H1 (cell line): ENCODE measurements at regions not wholly inside any gene's neighbourhood (a gene's known extent, or its start where the extent isn't known, plus 50 kb on each side); places are given as distances from the start of the nearest gene placed in this dataset.

Experiments
- CTCF ChIA-PET: fragments of 300-600 bp; sonication (Branson Sonifier 250); formaldehyde crosslinking; loops from one replicate; lab custom pipeline; 2021; ENCODE audit not compliant: partially characterized antibody; lab: Charles Lee
- POLR2A ChIA-PET: fragments of 300-600 bp; sonication (Branson Sonifier 250); formaldehyde crosslinking; loops from one replicate; lab custom pipeline; 2021; ENCODE audit warnings: inconsistent platforms; ENCODE audit not compliant: partially characterized antibody; lab: Charles Lee
- DNase-seq, 2 experiments: peaks; one replicate each; pipeline versions ENCODE4 v3.0.0 to v3.0.0-alpha.2; 2010 to 2022; ENCODE audit warnings: low spot score in 2 of 2, low read depth in 1 of 2, mixed read lengths in 1 of 2
- FAIRE-seq: peaks from 2 replicates; lab custom pipeline; 2011; peaks lifted over from hg19 to GRCh38; lab: Jason Lieb, UNC
- H2AFZ ChIP-seq: 2 replicates; pipeline ENCODE4 v1.8.1; 2012; ENCODE audit warnings: low read length, inconsistent platforms
- H2AK5ac ChIP-seq: 2 replicates; pipeline ENCODE4 v1.6.1; 2013; ENCODE audit warnings: low read depth, low read length
- H2BK120ac ChIP-seq: replicated peaks from 2 replicates; pipeline ENCODE3; 2013; ENCODE audit warnings: low read depth, low read length, inconsistent platforms
- H2BK12ac ChIP-seq: 2 replicates; pipeline ENCODE4 v1.6.1; 2013; ENCODE audit warnings: low read depth, low read length
- H2BK15ac ChIP-seq: 2 replicates; pipeline ENCODE4 v1.6.1; 2013; ENCODE audit warnings: low read length
- H2BK20ac ChIP-seq: 2 replicates; pipeline ENCODE4 v1.6.1; 2013; ENCODE audit warnings: low read length
- H2BK5ac ChIP-seq: 2 replicates; pipeline ENCODE4 v1.6.1; 2013; ENCODE audit warnings: low read depth, low read length
- H3K14ac ChIP-seq: 2 replicates; pipeline ENCODE4 v1.6.1; 2013; ENCODE audit warnings: inconsistent platforms; ENCODE audit not compliant: insufficient read length
- H3K18ac ChIP-seq: 2 replicates; pipeline ENCODE4 v1.6.1; 2013; ENCODE audit warnings: low read length; ENCODE audit errors: extremely low read depth
- H3K23ac ChIP-seq: 2 replicates; pipeline ENCODE4 v1.6.1; 2013; ENCODE audit warnings: inconsistent platforms; ENCODE audit not compliant: insufficient read length
- H3K23me2 ChIP-seq: 2 replicates; pipeline ENCODE4 v1.6.1; 2013; ENCODE audit warnings: low read depth, low read length
- H3K27ac ChIP-seq: 2 replicates; pipeline ENCODE4 v1.6.1; 2011; ENCODE audit warnings: low read depth, low read length, inconsistent platforms
- H3K27me3 ChIP-seq, 4 experiments: replicated peaks in 1 of 4; 1 replicate in 1 of 4; 2 replicates in 3 of 4; pipeline versions ENCODE4 v1.6.1 to v1.8.1; 2011 to 2013; ENCODE audit warnings: low read length in 3 of 4, mild to moderate bottlenecking in 3 of 4, inconsistent platforms in 2 of 4, mixed read lengths in 2 of 4, moderate library complexity in 1 of 4; ENCODE audit not compliant: control insufficient read depth in 3 of 4, insufficient read depth in 3 of 4; ENCODE audit errors: extremely low read depth in 1 of 4
- H3K36me3 ChIP-seq, 4 experiments: 2 replicates each; pipeline versions ENCODE4 v1.6.1 to v1.8.1; 2011 to 2013; ENCODE audit warnings: mild to moderate bottlenecking in 4 of 4, low read length in 3 of 4, moderate library complexity in 2 of 4, control low read depth in 1 of 4, inconsistent platforms in 1 of 4; ENCODE audit not compliant: insufficient read depth in 4 of 4, control insufficient read depth in 2 of 4
- H3K4ac ChIP-seq: replicated peaks from 2 replicates; pipeline ENCODE3; 2013; ENCODE audit warnings: low read length, low read depth, mixed read lengths, inconsistent platforms; ENCODE audit not compliant: insufficient read length
- H3K4me1 ChIP-seq, 4 experiments: replicated peaks in 1 of 4; 1 replicate in 1 of 4; 2 replicates in 3 of 4; pipeline versions ENCODE4 v1.6.1 to v1.8.1; 2011 to 2013; ENCODE audit warnings: low read length in 3 of 4, inconsistent platforms in 2 of 4, mixed read lengths in 1 of 4; ENCODE audit not compliant: insufficient read depth in 4 of 4, control insufficient read depth in 3 of 4
- H3K4me2 ChIP-seq, 2 experiments: 2 replicates each; pipeline versions ENCODE4 v1.6.1 to v1.8.1; 2011 to 2013; ENCODE audit warnings: low read depth in 2 of 2, low read length in 2 of 2, control low read depth in 1 of 2, inconsistent platforms in 1 of 2, mild to moderate bottlenecking in 1 of 2; ENCODE audit not compliant: insufficient read depth in 1 of 2
- H3K4me3 ChIP-seq, 4 experiments: fragments of 200-600, 300-600 bp in 1 of 4; sonication (generic), shearing (Covaris generic), sonication (Bioruptor Twin) in 1 of 4; 2 replicates each; pipeline versions ENCODE4 v1.5.1 to v1.8.1; 2011 to 2016; ENCODE audit warnings: low read length in 4 of 4, low read depth in 3 of 4, control low read depth in 2 of 4, inconsistent platforms in 2 of 4, mild to moderate bottlenecking in 2 of 4, mixed read lengths in 1 of 4, moderate library complexity in 1 of 4; ENCODE audit not compliant: insufficient read depth in 2 of 4; ENCODE audit errors: extremely low read depth in 1 of 4
- H3K56ac ChIP-seq: replicated peaks from 2 replicates; pipeline ENCODE3; 2013; ENCODE audit warnings: low read depth, mild to moderate bottlenecking, mixed read lengths, low read length, inconsistent platforms; ENCODE audit not compliant: insufficient read length
- H3K79me1 ChIP-seq: 2 replicates; pipeline ENCODE4 v1.6.1; 2013; ENCODE audit warnings: low read depth, low read length, control low read depth
- H3K79me2 ChIP-seq, 2 experiments: 2 replicates each; pipeline versions ENCODE4 v1.6.1 to v1.8.1; 2012 to 2013; ENCODE audit warnings: low read length in 2 of 2, mild to moderate bottlenecking in 2 of 2, inconsistent platforms in 1 of 2; ENCODE audit not compliant: insufficient read depth in 2 of 2, control insufficient read depth in 1 of 2
- H3K9ac ChIP-seq, 4 experiments: replicated peaks in 1 of 4; 1 replicate in 1 of 4; 2 replicates in 3 of 4; pipeline versions ENCODE4 v1.6.1 to v1.8.1; 2011 to 2013; ENCODE audit warnings: low read depth in 3 of 4, low read length in 3 of 4, control low read depth in 2 of 4, mild to moderate bottlenecking in 2 of 4, moderate library complexity in 2 of 4, inconsistent platforms in 1 of 4; ENCODE audit errors: extremely low read depth in 1 of 4
- H3K9me3 ChIP-seq, 2 experiments: 2 replicates each; pipeline versions ENCODE4 v1.6.1 to v1.8.1; 2012 to 2013; ENCODE audit warnings: mild to moderate bottlenecking in 2 of 2, moderate library complexity in 2 of 2, control low read depth in 1 of 2, inconsistent platforms in 1 of 2, low read depth in 1 of 2, low read length in 1 of 2, mixed read lengths in 1 of 2; ENCODE audit not compliant: insufficient read depth in 2 of 2
- H4K20me1 ChIP-seq, 2 experiments: replicated peaks in 1 of 2; 2 replicates each; pipeline versions ENCODE3 to v1.8.1; 2011 to 2013; ENCODE audit warnings: inconsistent platforms in 2 of 2, low read length in 2 of 2, mild to moderate bottlenecking in 1 of 2; ENCODE audit not compliant: insufficient read depth in 2 of 2, control insufficient read depth in 1 of 2
- H4K5ac ChIP-seq: 2 replicates; pipeline ENCODE4 v1.6.1; 2013; ENCODE audit warnings: low read length, low read depth, mixed read lengths, inconsistent platforms; ENCODE audit not compliant: insufficient read length
- H4K8ac ChIP-seq: 2 replicates; pipeline ENCODE4 v1.8.0; 2013; ENCODE audit warnings: mild to moderate bottlenecking, moderate library complexity, low read length, inconsistent platforms; ENCODE audit not compliant: insufficient read depth; ENCODE audit errors: extremely low read depth
- H4K91ac ChIP-seq: replicated peaks from 2 replicates; pipeline ENCODE3; 2013; ENCODE audit warnings: low read length, mixed read lengths, inconsistent platforms; ENCODE audit not compliant: insufficient read length
- MAFK ChIP-seq: IDR thresholded peaks from 2 replicates; pipeline ENCODE4 v1.6.1; 2012; ENCODE audit warnings: low read depth, mild to moderate bottlenecking, improper control_type of control experiment, low read length
- RAD21 ChIP-seq, 2 experiments: IDR thresholded peaks in 1 of 2; conservative IDR thresholded peaks in 1 of 2; 2 replicates each; pipeline ENCODE4 v1.6.1; 2011; ENCODE audit warnings: low read depth in 2 of 2, low read length in 2 of 2, improper control_type of control experiment in 1 of 2, inconsistent platforms in 1 of 2, mild to moderate bottlenecking in 1 of 2, moderate library complexity in 1 of 2
- SAP30 ChIP-seq: fragments of 300-600 bp; sonication (generic); IDR thresholded peaks from 2 replicates; pipeline ENCODE4 v1.7.1; 2012; ENCODE audit warnings: low read length, moderate library complexity, mild to moderate bottlenecking, inconsistent platforms; ENCODE audit not compliant: insufficient read depth, insufficient replicate concordance
- YY1 ChIP-seq: IDR thresholded peaks from 2 replicates; pipeline ENCODE4 v1.6.1; 2011; ENCODE audit warnings: low read depth, mild to moderate bottlenecking, low read length
- whole genome bisulfite sequencing, 2 experiments: shearing (Covaris generic) in 1 of 2; methylation state at CpG; one replicate each; pipeline versions ENCODE4 v1.1.6 to v1.1.7; 2013 to 2015; ENCODE audit warnings: low lambda C conversion rate in 2 of 2, mixed read lengths in 2 of 2, inconsistent platforms in 1 of 2, low coverage in 1 of 2, missing lambda C conversion rate in 1 of 2; ENCODE audit not compliant: insufficient replicate concordance in 2 of 2, insufficient coverage in 1 of 2, insufficient read length in 1 of 2; ENCODE audit errors: extremely low coverage in 1 of 2, missing lambda C conversion rate in 1 of 2; 5-methylcytosine and 5-hydroxymethylcytosine counted together

GRCh38 chr1:11379851-11380250 is 99.1 kb upstream of the DISP3 start:
- Histone ChIP-seq H3K4ac (no peak overlapping the region), H4K5ac (no peak overlapping the region), H3K23me2 (no peaks in the 10 kb centered on the region), H3K4me1 (no peaks in the 10 kb centered on the region; a peak in 2 of 7 replicates), H2BK120ac (no peak overlapping the region), H3K27ac (no peak overlapping the region), H3K18ac (no peak overlapping the region), H4K91ac (no peak overlapping the region), H4K8ac (no peak overlapping the region), H4K20me1 (no peaks in the 10 kb centered on the region), H3K23ac (no peak overlapping the region), H2BK12ac (no peak overlapping the region), H3K9me3 (no peaks in the 10 kb centered on the region), H2BK5ac (no peak overlapping the region), H2AFZ (no peak overlapping the region), H3K14ac (no peak overlapping the region), H3K4me3 (no peak overlapping the region), H2BK15ac (no peak overlapping the region), H3K79me1 (no peaks in the 10 kb centered on the region), H3K36me3 (no peaks in the 10 kb centered on the region), H3K79me2 (no peaks in the 10 kb centered on the region), H2BK20ac (no peak overlapping the region), H3K4me2 (no peak overlapping the region), H2AK5ac (no peak overlapping the region), H3K56ac (no peak overlapping the region), H3K27me3 (no peaks in the 10 kb centered on the region), H3K9ac (no peak overlapping the region)
- ChIA-PET POLR2A (interaction anchor here (1.0 to 1.3 kb wide), 3 partner anchors 59 to 171 kb away, joined by 3 read pairs; no protein-coding TSS in a partner anchor), CTCF (interaction anchor here (0.6 to 2.8 kb wide), 5 partner anchors 15 to 351 kb away, joined by 3 to 16 read pairs (median 3); no protein-coding TSS in a partner anchor)
- FAIRE-seq (no peak), DNase-seq (no peak)
- TF ChIP-seq YY1: no peak
- TF ChIP-seq RAD21 (IDR thresholded peaks at IDR 0.05 in 1 of 2, conservative IDR thresholded peaks at IDR 0.05 in 1 of 2; ENCODE audit: low read depth in 2 of 2, low read length in 2 of 2): 0 out of 4 replicates have a peak, but pooled peaks of 1 of the 2 experiments have one; percentile 10
- TF ChIP-seq SAP30: no peak
- no peak for TF ChIP-seq MAFK
- WGBS, 2 experiments: 79% methylated on average over 8 of the region's 8 CpGs; no CpG with 5 or more reads in 1 of the 2 experiments
